ENCODE measurements at regions not wholly inside any gene's neighbourhood (a gene's known extent, or its start where the extent isn't known, plus 50 kb on each side); places are given as distances from the start of the nearest gene placed in this dataset.

DNA sequence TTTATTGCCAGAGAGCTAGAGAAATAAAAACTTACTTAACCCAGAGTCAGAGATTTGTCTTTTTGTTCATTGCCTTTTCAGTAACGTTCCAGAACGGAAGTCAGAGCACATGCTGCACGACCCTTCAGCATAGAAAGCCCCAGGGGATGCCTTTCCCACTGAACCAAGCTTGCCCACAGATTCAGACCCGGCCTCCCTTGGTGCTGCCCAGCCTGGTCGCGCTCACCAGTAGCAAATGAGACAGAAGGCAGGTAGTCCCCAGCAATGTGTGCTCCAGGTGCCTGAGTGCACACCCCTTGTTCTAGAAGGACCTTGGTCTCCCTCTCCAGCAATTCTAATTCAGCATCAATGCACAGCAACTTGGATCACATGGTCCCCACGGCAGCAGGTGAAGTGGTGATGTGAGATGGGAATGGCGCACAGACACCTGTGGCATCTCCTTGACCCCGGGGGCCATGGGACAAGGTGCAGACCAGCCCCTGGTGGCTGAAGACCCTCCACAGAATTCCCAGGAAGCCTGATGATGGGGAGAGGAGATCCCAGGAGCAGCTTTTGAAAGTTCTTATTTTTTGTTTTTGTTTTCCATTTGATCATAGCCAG, 91.8 kb upstream of the IQSEC1 start:
- intact Hi-C loops (cut with DNase I; ENCODE audit: low total_unique reads): no loop called here
- Histone ChIP-seq H3K27me3 (no peaks in the 10 kb centered on the region), H3K36me3 (no peaks in the 10 kb centered on the region), H3K4me1 (no peaks in the 10 kb centered on the region), H3K27ac (no peak overlapping the region), H3K9me3 (no peaks in the 10 kb centered on the region), H3K4me3 (no peak overlapping the region)
- DNase-seq: no peak
- no peak for TF ChIP-seq POLR2A (IDR thresholded peaks at IDR 0.05)
- TF ChIP-seq, protein P1, sequence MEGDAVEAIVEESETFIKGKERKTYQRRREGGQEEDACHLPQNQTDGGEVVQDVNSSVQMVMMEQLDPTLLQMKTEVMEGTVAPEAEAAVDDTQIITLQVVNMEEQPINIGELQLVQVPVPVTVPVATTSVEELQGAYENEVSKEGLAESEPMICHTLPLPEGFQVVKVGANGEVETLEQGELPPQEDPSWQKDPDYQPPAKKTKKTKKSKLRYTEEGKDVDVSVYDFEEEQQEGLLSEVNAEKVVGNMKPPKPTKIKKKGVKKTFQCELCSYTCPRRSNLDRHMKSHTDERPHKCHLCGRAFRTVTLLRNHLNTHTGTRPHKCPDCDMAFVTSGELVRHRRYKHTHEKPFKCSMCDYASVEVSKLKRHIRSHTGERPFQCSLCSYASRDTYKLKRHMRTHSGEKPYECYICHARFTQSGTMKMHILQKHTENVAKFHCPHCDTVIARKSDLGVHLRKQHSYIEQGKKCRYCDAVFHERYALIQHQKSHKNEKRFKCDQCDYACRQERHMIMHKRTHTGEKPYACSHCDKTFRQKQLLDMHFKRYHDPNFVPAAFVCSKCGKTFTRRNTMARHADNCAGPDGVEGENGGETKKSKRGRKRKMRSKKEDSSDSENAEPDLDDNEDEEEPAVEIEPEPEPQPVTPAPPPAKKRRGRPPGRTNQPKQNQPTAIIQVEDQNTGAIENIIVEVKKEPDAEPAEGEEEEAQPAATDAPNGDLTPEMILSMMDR (IDR thresholded peaks at IDR 0.05): no peak

GRCh38 chr3:13163848-13164382, 90.7 kb upstream of the IQSEC1 start:
- H3K27ac ChIP-seq: no peak overlapping the region
- no peak for TF ChIP-seq POLR2A (IDR thresholded peaks at IDR 0.05)
- no peaks in the 10 kb centered on the region for H3K9me3 ChIP-seq
- H3K36me3 ChIP-seq: no peaks in the 10 kb centered on the region
- intact Hi-C loops (cut with DNase I; ENCODE audit: low total_unique reads): no loop called here
- H3K4me3 ChIP-seq: no peak overlapping the region
- H3K4me1 ChIP-seq: no peaks in the 10 kb centered on the region
- H3K27me3 ChIP-seq: no peaks in the 10 kb centered on the region
- no peak for DNase-seq

- intact Hi-C loops (cut with DNase I; ENCODE audit: low total_unique reads): no loop called here
- H3K4me3 ChIP-seq: no peak overlapping the region
- no peaks in the 10 kb centered on the region for H3K27me3 ChIP-seq
- no peaks in the 10 kb centered on the region for H3K9me3 ChIP-seq
- H3K27ac ChIP-seq: no peak overlapping the region
- TF ChIP-seq, protein P1 (IDR thresholded peaks at IDR 0.05): no peak
- TF ChIP-seq POLR2A (IDR thresholded peaks at IDR 0.05): no peak
- DNase-seq: no peak
- no peaks in the 10 kb centered on the region for H3K36me3 ChIP-seq
- H3K4me1 ChIP-seq: no peaks in the 10 kb centered on the region
These were observed 89.5 kb upstream of the IQSEC1 start for GRCh38 chr3:13162549-13163320.

DNA sequence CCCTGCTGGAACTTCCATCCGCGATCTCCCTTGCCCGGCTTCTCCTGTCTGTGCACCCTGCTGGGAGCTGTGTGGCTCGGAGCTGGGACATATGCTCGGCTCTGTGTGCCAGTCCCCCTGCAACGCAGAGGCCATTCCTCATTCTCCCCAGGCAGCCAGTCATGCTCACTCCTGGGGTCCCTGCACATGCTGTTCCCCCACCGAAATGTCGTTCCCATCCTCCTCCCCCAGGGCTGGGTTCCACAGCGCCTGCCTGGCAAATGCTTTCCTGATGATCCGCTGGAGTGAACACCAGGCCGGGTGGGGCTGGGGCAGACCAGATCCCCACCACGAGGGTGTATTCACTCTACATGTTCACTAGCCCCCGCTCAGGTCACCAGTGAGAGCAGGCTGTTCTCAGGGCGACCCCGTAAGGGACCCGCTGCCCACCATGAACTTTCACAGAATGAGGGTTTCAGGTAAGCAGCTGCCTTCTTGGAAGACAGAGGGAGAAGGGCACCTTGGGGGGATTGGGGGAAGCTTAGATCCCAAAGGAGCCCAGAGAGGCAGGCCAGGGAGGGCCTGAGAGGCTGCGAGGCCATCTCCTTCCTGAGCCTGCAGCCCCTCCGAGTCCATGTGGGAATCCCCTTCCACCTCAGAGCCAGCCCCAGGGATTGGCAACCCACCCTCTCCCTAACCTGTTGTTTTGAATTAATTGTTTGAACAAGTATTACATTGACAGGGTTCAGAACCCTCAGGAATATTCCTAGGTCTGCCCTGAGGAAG, 88.7 kb upstream of the IQSEC1 start:
- intact Hi-C loops (cut with DNase I; ENCODE audit: low total_unique reads): no loop called here
- no peaks in the 10 kb centered on the region for H3K9me3 ChIP-seq
- DNase-seq: no peak
- no peaks in the 10 kb centered on the region for H3K36me3 ChIP-seq
- no peak overlapping the region for H3K4me3 ChIP-seq
- H3K27ac ChIP-seq: no peak overlapping the region
- no peaks in the 10 kb centered on the region for H3K27me3 ChIP-seq
- H3K4me1 ChIP-seq: no peaks in the 10 kb centered on the region
- TF ChIP-seq, protein P1 (IDR thresholded peaks at IDR 0.05): no peak
- no peak for TF ChIP-seq POLR2A (IDR thresholded peaks at IDR 0.05)

- TF ChIP-seq POLR2A (IDR thresholded peaks at IDR 0.05): no peak
- TF ChIP-seq, protein P1 (IDR thresholded peaks at IDR 0.05): no peak
- Histone ChIP-seq H3K36me3 (no peaks in the 10 kb centered on the region), H3K4me1 (no peaks in the 10 kb centered on the region), H3K27ac (no peak overlapping the region), H3K4me3 (no peak overlapping the region), H3K27me3 (no peaks in the 10 kb centered on the region), H3K9me3 (no peaks in the 10 kb centered on the region)
- no peak for DNase-seq
- intact Hi-C loops (cut with DNase I; ENCODE audit: low total_unique reads): no loop called here
These were observed 88.0 kb upstream of the IQSEC1 start for GRCh38 chr3:13161021-13161759.

Data from uterus (tissue), 3 donors.